Fibroblast of villous mesenchyme (primary cell): ENCODE measurements at regions not wholly inside any gene's neighbourhood (a gene's known extent, or its start where the extent isn't known, plus 50 kb on each side); places are given as distances from the start of the nearest gene placed in this dataset.
"Not testable (repeated sequence)": the region's sequence is repeated elsewhere in the genome, so short reads cannot be mapped to it uniquely, and the experiment has no call there.

ENCODE experiments used
- DNase-seq: peaks from one replicate; pipeline ENCODE4 v3.0.0-alpha.2; 2010; ENCODE audit warnings: low read depth
- H3K4me3 ChIP-seq: 2 replicates; pipeline ENCODE4 v1.5.1; 2011; ENCODE audit warnings: low read depth, mild to moderate bottlenecking, low read length
- CTCF ChIP-seq: IDR thresholded peaks from 2 replicates; pipeline ENCODE4 v1.5.1; 2012; ENCODE audit warnings: low read depth, mild to moderate bottlenecking, low read length; ENCODE audit not compliant: insufficient read depth

- DNase-seq = no peak
- TF ChIP-seq CTCF = no peak
- no peak overlapping the region for H3K4me3 ChIP-seq
Observed at GRCh38 chr22:34669001-34669400, 397.0 kb upstream of the ISX start.

GRCh38 chr22:34683031-34683430 lies 382.9 kb upstream of the ISX start:
- not testable (repeated sequence) for H3K4me3 ChIP-seq, DNase-seq

- not testable (repeated sequence) for DNase-seq, H3K4me3 ChIP-seq
Observed at GRCh38 chr22:34684278-34684677, 381.7 kb upstream of the ISX start.

GRCh38 chr22:34687116-34687515 lies 378.8 kb upstream of the ISX start:
- DNase-seq = no peak
- no peak overlapping the region for H3K4me3 ChIP-seq
- TF ChIP-seq CTCF = no peak

GRCh38 chr22:34688825-34689224 lies 377.1 kb upstream of the ISX start:
- no peak overlapping the region for H3K4me3 ChIP-seq
- no peak for TF ChIP-seq CTCF
- DNase-seq = no peak

GRCh38 chr22:34696557-34696956 lies 369.4 kb upstream of the ISX start:
- TF ChIP-seq CTCF = no peak
- no peak overlapping the region for H3K4me3 ChIP-seq
- no peak for DNase-seq

GRCh38 chr22:34702279-34702678 lies 363.7 kb upstream of the ISX start:
- no peak for TF ChIP-seq CTCF
- no peak for DNase-seq

GRCh38 chr22:34709641-34710040 lies 356.3 kb upstream of the ISX start:
- H3K4me3 ChIP-seq = no peak overlapping the region
- DNase-seq = no peak
- TF ChIP-seq CTCF = no peak

More at GRCh38 chr22:34702279-34702678, 363.7 kb upstream of the ISX start:
- no peak overlapping the region for H3K4me3 ChIP-seq
